Fibroblast of skin of back (primary cell): ENCODE measurements at regions not wholly inside any gene's neighbourhood (a gene's known extent, or its start where the extent isn't known, plus 50 kb on each side); places are given as distances from the start of the nearest gene placed in this dataset.

Experiments used
- DNase-seq: peaks from one replicate; pipeline ENCODE4 v3.0.0-alpha.2; 2013

- peak; percentile 80 for DNase-seq
These were observed 191.9 kb downstream of the ARL4C start for GRCh38 chr2:234304950-234305349.

GRCh38 chr2:234302664-234302991 is 194.3 kb downstream of the ARL4C start:
- DNase-seq = no peak

- no peak for DNase-seq
These were observed 195.7 kb downstream of the ARL4C start for GRCh38 chr2:234300932-234301823.

GRCh38 chr2:234300391-234300925 is 196.4 kb downstream of the ARL4C start:
- DNase-seq = no peak

- DNase-seq = no peak
These were observed 198.0 kb downstream of the ARL4C start for GRCh38 chr2:234298918-234299317.

- DNase-seq = no peak
These were observed 199.9 kb downstream of the ARL4C start for GRCh38 chr2:234296991-234297390.

- DNase-seq = no peak
These were observed 202.9 kb downstream of the ARL4C start for GRCh38 chr2:234293973-234294372.

GRCh38 chr2:234292962-234293243 is 204.0 kb downstream of the ARL4C start:
- DNase-seq = no peak

- DNase-seq = no peak
These were observed 204.5 kb downstream of the ARL4C start for GRCh38 chr2:234292205-234292961.

- peak; percentile 84 for DNase-seq
These were observed 205.1 kb downstream of the ARL4C start for GRCh38 chr2:234291765-234292204.

GRCh38 chr2:234290671-234291070 is 206.2 kb downstream of the ARL4C start:
- DNase-seq = peak; percentile 19

- DNase-seq = peak; percentile 94
These were observed 206.9 kb downstream of the ARL4C start for GRCh38 chr2:234289834-234290590.

GRCh38 chr2:234288974-234289455 is 207.9 kb downstream of the ARL4C start:
- DNase-seq = peak; percentile 62

- DNase-seq = no peak
These were observed 209.2 kb downstream of the ARL4C start for GRCh38 chr2:234287650-234288049.

- peak; percentile 67 for DNase-seq
These were observed 209.9 kb downstream of the ARL4C start for GRCh38 chr2:234286956-234287355.

GRCh38 chr2:234286118-234286598 is 210.7 kb downstream of the ARL4C start:
- DNase-seq = peak; percentile 96

- DNase-seq = peak; percentile 34
These were observed 211.3 kb downstream of the ARL4C start for GRCh38 chr2:234285541-234285940.

GRCh38 chr2:234279637-234280036 is 217.2 kb downstream of the ARL4C start:
- DNase-seq = no peak

GRCh38 chr2:234278556-234279255 is 218.2 kb downstream of the ARL4C start:
- DNase-seq = no peak

GRCh38 chr2:234275515-234275914 is 221.4 kb downstream of the ARL4C start:
- no peak for DNase-seq

- no peak for DNase-seq
These were observed 222.8 kb downstream of the ARL4C start for GRCh38 chr2:234273887-234274584.
